ENCODE measurements at regions not wholly inside any gene's neighbourhood (a gene's known extent, or its start where the extent isn't known, plus 50 kb on each side); places are given as distances from the start of the nearest gene placed in this dataset.

DNA sequence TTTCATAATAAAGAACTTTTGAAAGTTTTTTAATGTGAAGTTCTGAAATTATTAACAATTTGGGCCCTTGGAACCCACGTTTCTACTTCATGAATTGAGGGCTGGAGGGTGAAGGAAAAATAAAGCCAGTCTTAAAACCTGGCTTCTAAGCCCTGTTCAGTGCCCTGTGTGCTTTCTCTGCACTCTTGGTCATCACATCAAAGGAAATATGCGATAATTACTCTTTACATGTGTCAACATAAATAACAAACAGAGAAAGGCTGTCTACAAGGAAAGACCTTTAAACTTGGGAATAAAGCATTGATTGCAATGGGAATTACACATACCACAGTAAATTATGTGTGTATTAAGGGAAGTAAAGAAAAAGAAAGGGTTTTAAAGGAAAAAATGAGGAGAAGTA, 150.7 kb upstream of the KLF7 start:
- TF ChIP-seq ZNF274 (IDR thresholded peaks at IDR 0.05; ENCODE audit: low read depth, low read length) (no peak), YY1 (IDR thresholded peaks at IDR 0.05; ENCODE audit: insufficient read depth, insufficient read length) (no peak), SUZ12 (IDR thresholded peaks at IDR 0.05; ENCODE audit: extremely low read depth, insufficient read depth, insufficient read length) (no peak)

Measured in NT2/D1 (cell line).